Neural cell (in vitro differentiated cells): ENCODE measurements at regions not wholly inside any gene's neighbourhood (a gene's known extent, or its start where the extent isn't known, plus 50 kb on each side); places are given as distances from the start of the nearest gene placed in this dataset.

Experiments
- CTCF ChIP-seq: fragments of 450-650 bp; IDR thresholded peaks from 2 replicates; pipeline ENCODE4 v1.5.1; 2014; ENCODE audit warnings: antibody characterized with exemption, mild to moderate bottlenecking, moderate library complexity; ENCODE audit not compliant: poor library complexity, severe bottlenecking
- POLR2AphosphoS5 ChIP-seq: IDR thresholded peaks from 2 replicates; pipeline ENCODE4 v1.6.1; 2012

GRCh38 chr2:41826921-41827320 is 220.9 kb upstream of the PKDCC start:
- TF ChIP-seq POLR2AphosphoS5: no peak
- no peak for TF ChIP-seq CTCF
